Astrocyte (in vitro differentiated cells and primary cell): ENCODE measurements at regions not wholly inside any gene's neighbourhood (a gene's known extent, or its start where the extent isn't known, plus 50 kb on each side); places are given as distances from the start of the nearest gene placed in this dataset.

ENCODE experiments used
- DNase-seq: peaks from one replicate; pipeline ENCODE4 v3.0.0-alpha.2; 2010; ENCODE audit warnings: low read depth
- FAIRE-seq: peaks from 2 replicates; lab custom pipeline; 2011; peaks lifted over from hg19 to GRCh38; lab: Jason Lieb, UNC
- H2AFZ ChIP-seq: 2 replicates; pipeline ENCODE4 v1.6.0; 2012; ENCODE audit warnings: low read depth, low read length, inconsistent platforms
- H3K27ac ChIP-seq: 2 replicates; pipeline ENCODE4 v1.5.1; 2011; ENCODE audit warnings: low read depth, low read length, inconsistent platforms
- H3K27me3 ChIP-seq: 2 replicates; pipeline ENCODE4 v1.6.0; 2011; ENCODE audit warnings: low read length, inconsistent platforms; ENCODE audit not compliant: insufficient read depth
- H3K36me3 ChIP-seq: 2 replicates; pipeline ENCODE4 v1.5.1; 2011; ENCODE audit warnings: low read length, inconsistent platforms; ENCODE audit not compliant: insufficient read depth
- H3K4me1 ChIP-seq: 2 replicates; pipeline ENCODE4 v1.5.1; 2011; ENCODE audit warnings: low read length, inconsistent platforms; ENCODE audit not compliant: insufficient read depth
- H3K4me2 ChIP-seq: 2 replicates; pipeline ENCODE4 v1.6.0; 2012; ENCODE audit warnings: low read length, inconsistent platforms
- H3K4me3 ChIP-seq: 2 replicates; pipeline ENCODE4 v1.5.1; 2011; ENCODE audit warnings: low read depth, mild to moderate bottlenecking, low read length, inconsistent platforms; ENCODE audit not compliant: insufficient read depth
- H3K79me2 ChIP-seq: 2 replicates; pipeline ENCODE4 v1.6.0; 2012; ENCODE audit warnings: mild to moderate bottlenecking, low read length, inconsistent platforms; ENCODE audit not compliant: insufficient read depth
- H3K9ac ChIP-seq: 2 replicates; pipeline ENCODE4 v1.6.0; 2012; ENCODE audit warnings: mild to moderate bottlenecking, low read length, inconsistent platforms
- H3K9me3 ChIP-seq: 2 replicates; pipeline ENCODE4 v1.5.1; 2012; ENCODE audit warnings: low read depth, mild to moderate bottlenecking, low read length, inconsistent platforms; ENCODE audit not compliant: insufficient read depth
- H4K20me1 ChIP-seq: 2 replicates; pipeline ENCODE4 v1.6.0; 2012; ENCODE audit warnings: low read length, inconsistent platforms; ENCODE audit not compliant: insufficient read depth
- H3K27ac Mint-ChIP-seq: one replicate; pipeline ENCODE4 v1.8.0; 2021; ENCODE audit warnings: mild to moderate bottlenecking, mixed read lengths; ENCODE audit not compliant: unreplicated experiment
- H3K27me3 Mint-ChIP-seq: one replicate; pipeline ENCODE4 v1.8.0; 2021; ENCODE audit warnings: low read depth, mixed read lengths; ENCODE audit not compliant: unreplicated experiment
- H3K36me3 Mint-ChIP-seq: one replicate; pipeline ENCODE4 v1.8.0; 2021; ENCODE audit warnings: low read depth, mixed read lengths; ENCODE audit not compliant: unreplicated experiment
- H3K4me1 Mint-ChIP-seq: one replicate; pipeline ENCODE4 v1.8.0; 2021; ENCODE audit warnings: low read depth, mixed read lengths; ENCODE audit not compliant: unreplicated experiment
- H3K4me3 Mint-ChIP-seq: one replicate; pipeline ENCODE4 v1.8.0; 2021; ENCODE audit warnings: mild to moderate bottlenecking, moderate library complexity, mixed read lengths; ENCODE audit not compliant: unreplicated experiment
- H3K9me3 Mint-ChIP-seq: one replicate; pipeline ENCODE4 v1.8.0; 2021; ENCODE audit warnings: mild to moderate bottlenecking, mixed read lengths; ENCODE audit not compliant: unreplicated experiment
- EZH2 ChIP-seq: IDR thresholded peaks from 2 replicates; pipeline ENCODE4 v1.6.1; 2012; ENCODE audit warnings: mild to moderate bottlenecking, low read length, inconsistent platforms; ENCODE audit not compliant: insufficient read depth
- TF ChIP-seq, protein P1 (sequence below): IDR thresholded peaks from 2 replicates; pipeline ENCODE4 v1.5.1; 2011; ENCODE audit warnings: low read depth, mild to moderate bottlenecking, inconsistent platforms, low read length, moderate library complexity; ENCODE audit not compliant: insufficient read depth

DNA sequence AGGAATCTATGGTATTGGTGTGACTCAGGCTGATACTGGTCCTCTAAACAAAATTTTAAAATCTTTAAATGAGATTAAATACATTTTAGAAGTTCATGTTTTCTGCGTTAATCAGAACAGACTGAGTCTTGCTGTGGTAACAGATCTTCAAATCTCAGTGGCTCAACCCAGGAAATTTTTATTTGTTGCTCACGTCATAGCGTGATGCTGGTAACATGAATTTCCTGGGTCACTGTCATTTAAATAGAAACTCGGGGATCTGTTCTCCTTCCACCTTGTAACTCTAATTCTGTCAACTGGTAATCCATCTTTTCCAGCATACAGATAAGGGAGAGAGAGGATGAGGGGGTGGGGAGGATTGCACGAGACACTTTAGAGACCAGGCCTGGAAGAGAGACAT, 90.0 kb downstream of the CDC42EP3 start:
- no peak for DNase-seq
- H3K9ac ChIP-seq = no peak overlapping the region
- no peak overlapping the region for H3K4me3 Mint-ChIP-seq
- no peak overlapping the region for H3K27ac ChIP-seq
- H4K20me1 ChIP-seq = no peaks in the 10 kb centered on the region
- no peak overlapping the region for H3K4me3 ChIP-seq
- TF ChIP-seq, protein P1, sequence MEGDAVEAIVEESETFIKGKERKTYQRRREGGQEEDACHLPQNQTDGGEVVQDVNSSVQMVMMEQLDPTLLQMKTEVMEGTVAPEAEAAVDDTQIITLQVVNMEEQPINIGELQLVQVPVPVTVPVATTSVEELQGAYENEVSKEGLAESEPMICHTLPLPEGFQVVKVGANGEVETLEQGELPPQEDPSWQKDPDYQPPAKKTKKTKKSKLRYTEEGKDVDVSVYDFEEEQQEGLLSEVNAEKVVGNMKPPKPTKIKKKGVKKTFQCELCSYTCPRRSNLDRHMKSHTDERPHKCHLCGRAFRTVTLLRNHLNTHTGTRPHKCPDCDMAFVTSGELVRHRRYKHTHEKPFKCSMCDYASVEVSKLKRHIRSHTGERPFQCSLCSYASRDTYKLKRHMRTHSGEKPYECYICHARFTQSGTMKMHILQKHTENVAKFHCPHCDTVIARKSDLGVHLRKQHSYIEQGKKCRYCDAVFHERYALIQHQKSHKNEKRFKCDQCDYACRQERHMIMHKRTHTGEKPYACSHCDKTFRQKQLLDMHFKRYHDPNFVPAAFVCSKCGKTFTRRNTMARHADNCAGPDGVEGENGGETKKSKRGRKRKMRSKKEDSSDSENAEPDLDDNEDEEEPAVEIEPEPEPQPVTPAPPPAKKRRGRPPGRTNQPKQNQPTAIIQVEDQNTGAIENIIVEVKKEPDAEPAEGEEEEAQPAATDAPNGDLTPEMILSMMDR = no peak
- no peak for TF ChIP-seq EZH2
- no peak overlapping the region for H2AFZ ChIP-seq
- H3K36me3 ChIP-seq = no peaks in the 10 kb centered on the region
- H3K4me2 ChIP-seq = no peak overlapping the region
- no peaks in the 10 kb centered on the region for H3K27me3 ChIP-seq
- no peaks in the 10 kb centered on the region for H3K9me3 ChIP-seq
- no peaks in the 10 kb centered on the region for H3K27me3 Mint-ChIP-seq
- peaks cover 41% of the 10 kb centered on the region for H3K4me1 Mint-ChIP-seq
- no peak for FAIRE-seq
- H3K27ac Mint-ChIP-seq = no peak overlapping the region
- H3K4me1 ChIP-seq = peaks cover 48% of the 10 kb centered on the region
- H3K36me3 Mint-ChIP-seq = peaks cover 8% of the 10 kb centered on the region
- no peaks in the 10 kb centered on the region for H3K79me2 ChIP-seq
- H3K9me3 Mint-ChIP-seq = peaks cover 10% of the 10 kb centered on the region

DNA sequence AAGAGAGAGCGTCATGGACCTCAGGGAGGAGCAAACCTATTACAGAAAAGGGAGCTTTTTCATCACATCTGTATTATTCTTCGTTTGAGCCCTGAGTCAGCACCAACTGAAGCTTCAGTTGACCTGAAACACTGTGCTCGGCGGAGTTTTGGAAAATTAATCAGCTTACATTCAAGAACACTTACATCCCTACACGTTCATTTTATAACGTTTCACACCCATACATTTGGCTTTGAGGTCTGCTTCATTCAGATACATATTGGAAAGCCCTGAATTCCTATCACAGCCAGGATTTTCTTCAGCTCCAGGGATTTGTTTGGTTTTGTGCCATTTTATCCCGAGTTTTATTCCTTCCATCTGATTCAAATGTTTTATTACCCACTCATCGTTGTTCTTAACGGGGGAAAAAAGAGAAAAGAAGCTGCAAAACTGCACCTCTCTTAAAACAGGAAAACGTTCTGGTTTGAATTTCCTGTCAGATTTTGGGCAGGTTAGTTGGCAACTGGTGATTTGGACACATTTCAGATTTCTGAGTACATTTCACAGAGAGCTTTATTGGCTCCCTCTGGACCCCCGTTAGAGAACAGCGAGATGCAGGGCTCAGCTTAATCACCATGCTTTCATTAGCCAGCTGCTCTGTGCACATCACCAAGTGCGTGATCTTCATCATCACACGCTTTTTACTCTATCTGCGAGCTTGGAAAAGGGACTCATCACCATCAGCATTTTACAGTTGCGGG, 88.8 kb downstream of the CDC42EP3 start:
- Histone ChIP-seq H3K4me1 (peaks cover 54% of the 10 kb centered on the region), H3K9ac (peak overlapping the region; percentile 35), H3K4me3 (no peak overlapping the region), H2AFZ (peak overlapping the region; percentile 24), H4K20me1 (no peaks in the 10 kb centered on the region), H3K36me3 (no peaks in the 10 kb centered on the region), H3K27ac (peak overlapping the region; percentile 80), H3K27me3 (no peaks in the 10 kb centered on the region), H3K79me2 (no peaks in the 10 kb centered on the region), H3K4me2 (peak overlapping the region; percentile 58), H3K9me3 (no peaks in the 10 kb centered on the region)
- peak overlapping the region; percentile 48 for H3K27ac Mint-ChIP-seq
- H3K4me3 Mint-ChIP-seq = no peak overlapping the region
- H3K36me3 Mint-ChIP-seq = peaks cover 3% of the 10 kb centered on the region
- no peaks in the 10 kb centered on the region for H3K27me3 Mint-ChIP-seq
- DNase-seq (no peak), FAIRE-seq (no peak)
- TF ChIP-seq EZH2 = no peak
- TF ChIP-seq, protein P1 = no peak
- H3K4me1 Mint-ChIP-seq = peaks cover 53% of the 10 kb centered on the region
- H3K9me3 Mint-ChIP-seq = peaks cover 7% of the 10 kb centered on the region

DNA sequence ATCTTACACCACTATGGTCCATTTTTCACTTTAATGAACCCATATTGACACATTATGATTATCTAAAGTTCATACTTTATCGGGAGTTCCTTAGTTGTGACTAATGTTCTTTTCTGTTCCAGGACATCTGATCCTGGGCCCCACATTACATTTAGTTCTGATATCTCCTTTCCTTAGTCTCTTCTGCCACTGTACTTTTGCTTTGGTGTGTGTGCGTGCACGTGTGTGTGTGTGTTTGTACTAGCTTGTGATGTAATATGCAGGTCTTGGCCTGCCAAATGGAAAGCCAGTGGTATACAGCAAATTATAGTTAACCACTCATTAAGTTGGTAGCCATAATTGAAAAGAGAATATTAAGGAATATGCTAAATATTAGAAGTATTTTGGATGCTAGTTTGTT, 88.0 kb downstream of the CDC42EP3 start:
- Histone ChIP-seq H3K36me3 (no peaks in the 10 kb centered on the region), H3K27me3 (no peaks in the 10 kb centered on the region), H3K4me3 (no peak overlapping the region), H4K20me1 (no peaks in the 10 kb centered on the region), H2AFZ (no peak overlapping the region), H3K27ac (peak overlapping the region; percentile 80), H3K4me2 (peak overlapping the region; percentile 58), H3K4me1 (peaks cover 62% of the 10 kb centered on the region), H3K9ac (peak overlapping the region; percentile 35), H3K79me2 (no peaks in the 10 kb centered on the region), H3K9me3 (no peaks in the 10 kb centered on the region)
- peaks cover 3% of the 10 kb centered on the region for H3K36me3 Mint-ChIP-seq
- DNase-seq (no peak), FAIRE-seq (no peak)
- H3K27ac Mint-ChIP-seq = peak overlapping the region; percentile 74
- no peak overlapping the region for H3K4me3 Mint-ChIP-seq
- TF ChIP-seq, protein P1 = no peak
- no peak for TF ChIP-seq EZH2
- peaks cover 7% of the 10 kb centered on the region for H3K9me3 Mint-ChIP-seq
- no peaks in the 10 kb centered on the region for H3K27me3 Mint-ChIP-seq
- H3K4me1 Mint-ChIP-seq = peaks cover 57% of the 10 kb centered on the region
